Astrocyte (in vitro differentiated cells and primary cell): ENCODE measurements at regions not wholly inside any gene's neighbourhood (a gene's known extent, or its start where the extent isn't known, plus 50 kb on each side); places are given as distances from the start of the nearest gene placed in this dataset.

Source experiments
- DNase-seq: peaks from one replicate; pipeline ENCODE4 v3.0.0-alpha.2; 2010; ENCODE audit warnings: low read depth
- FAIRE-seq: peaks from 2 replicates; lab custom pipeline; 2011; peaks lifted over from hg19 to GRCh38; lab: Jason Lieb, UNC
- H2AFZ ChIP-seq: 2 replicates; pipeline ENCODE4 v1.6.0; 2012; ENCODE audit warnings: low read depth, low read length, inconsistent platforms
- H3K27ac ChIP-seq: 2 replicates; pipeline ENCODE4 v1.5.1; 2011; ENCODE audit warnings: low read depth, low read length, inconsistent platforms
- H3K27me3 ChIP-seq: 2 replicates; pipeline ENCODE4 v1.6.0; 2011; ENCODE audit warnings: low read length, inconsistent platforms; ENCODE audit not compliant: insufficient read depth
- H3K36me3 ChIP-seq: 2 replicates; pipeline ENCODE4 v1.5.1; 2011; ENCODE audit warnings: low read length, inconsistent platforms; ENCODE audit not compliant: insufficient read depth
- H3K4me1 ChIP-seq: 2 replicates; pipeline ENCODE4 v1.5.1; 2011; ENCODE audit warnings: low read length, inconsistent platforms; ENCODE audit not compliant: insufficient read depth
- H3K4me2 ChIP-seq: 2 replicates; pipeline ENCODE4 v1.6.0; 2012; ENCODE audit warnings: low read length, inconsistent platforms
- H3K4me3 ChIP-seq: 2 replicates; pipeline ENCODE4 v1.5.1; 2011; ENCODE audit warnings: low read depth, mild to moderate bottlenecking, low read length, inconsistent platforms; ENCODE audit not compliant: insufficient read depth
- H3K79me2 ChIP-seq: 2 replicates; pipeline ENCODE4 v1.6.0; 2012; ENCODE audit warnings: mild to moderate bottlenecking, low read length, inconsistent platforms; ENCODE audit not compliant: insufficient read depth
- H3K9ac ChIP-seq: 2 replicates; pipeline ENCODE4 v1.6.0; 2012; ENCODE audit warnings: mild to moderate bottlenecking, low read length, inconsistent platforms
- H3K9me3 ChIP-seq: 2 replicates; pipeline ENCODE4 v1.5.1; 2012; ENCODE audit warnings: low read depth, mild to moderate bottlenecking, low read length, inconsistent platforms; ENCODE audit not compliant: insufficient read depth
- H4K20me1 ChIP-seq: 2 replicates; pipeline ENCODE4 v1.6.0; 2012; ENCODE audit warnings: low read length, inconsistent platforms; ENCODE audit not compliant: insufficient read depth
- H3K27ac Mint-ChIP-seq: one replicate; pipeline ENCODE4 v1.8.0; 2021; ENCODE audit warnings: mild to moderate bottlenecking, mixed read lengths; ENCODE audit not compliant: unreplicated experiment
- H3K27me3 Mint-ChIP-seq: one replicate; pipeline ENCODE4 v1.8.0; 2021; ENCODE audit warnings: low read depth, mixed read lengths; ENCODE audit not compliant: unreplicated experiment
- H3K36me3 Mint-ChIP-seq: one replicate; pipeline ENCODE4 v1.8.0; 2021; ENCODE audit warnings: low read depth, mixed read lengths; ENCODE audit not compliant: unreplicated experiment
- H3K4me1 Mint-ChIP-seq: one replicate; pipeline ENCODE4 v1.8.0; 2021; ENCODE audit warnings: low read depth, mixed read lengths; ENCODE audit not compliant: unreplicated experiment
- H3K4me3 Mint-ChIP-seq: one replicate; pipeline ENCODE4 v1.8.0; 2021; ENCODE audit warnings: mild to moderate bottlenecking, moderate library complexity, mixed read lengths; ENCODE audit not compliant: unreplicated experiment
- H3K9me3 Mint-ChIP-seq: one replicate; pipeline ENCODE4 v1.8.0; 2021; ENCODE audit warnings: mild to moderate bottlenecking, mixed read lengths; ENCODE audit not compliant: unreplicated experiment
- CTCF ChIP-seq: IDR thresholded peaks from 2 replicates; pipeline ENCODE4 v1.5.1; 2011; ENCODE audit warnings: low read depth, mild to moderate bottlenecking, inconsistent platforms, low read length, moderate library complexity; ENCODE audit not compliant: insufficient read depth
- EZH2 ChIP-seq: IDR thresholded peaks from 2 replicates; pipeline ENCODE4 v1.6.1; 2012; ENCODE audit warnings: mild to moderate bottlenecking, low read length, inconsistent platforms; ENCODE audit not compliant: insufficient read depth

- DNase-seq: no peak
- peaks cover 12% of the 10 kb centered on the region for H3K27me3 ChIP-seq
- peaks cover 40% of the 10 kb centered on the region for H3K27me3 Mint-ChIP-seq
- H3K4me2 ChIP-seq: no peak overlapping the region
- no peak overlapping the region for H3K4me3 Mint-ChIP-seq
- no peaks in the 10 kb centered on the region for H3K36me3 Mint-ChIP-seq
- no peak overlapping the region for H3K27ac Mint-ChIP-seq
- H3K4me1 ChIP-seq: peaks cover 4% of the 10 kb centered on the region
- H3K9ac ChIP-seq: no peak overlapping the region
- H3K4me3 ChIP-seq: no peak overlapping the region
- no peaks in the 10 kb centered on the region for H3K36me3 ChIP-seq
- H2AFZ ChIP-seq: no peak overlapping the region
- no peaks in the 10 kb centered on the region for H3K9me3 ChIP-seq
- no peak for TF ChIP-seq CTCF
- TF ChIP-seq EZH2: no peak
- no peaks in the 10 kb centered on the region for H4K20me1 ChIP-seq
- no peaks in the 10 kb centered on the region for H3K79me2 ChIP-seq
- peaks cover 5% of the 10 kb centered on the region for H3K4me1 Mint-ChIP-seq
- H3K27ac ChIP-seq: no peak overlapping the region
- H3K9me3 Mint-ChIP-seq: no peaks in the 10 kb centered on the region
- no peak for FAIRE-seq
These were observed 53.5 kb upstream of the CTTNBP2NL start for GRCh38 chr1:112342558-112342957.

GRCh38 chr1:112344754-112345423 lies 51.1 kb upstream of the CTTNBP2NL start:
- FAIRE-seq (no peak), DNase-seq (no peak)
- no peaks in the 10 kb centered on the region for H3K9me3 Mint-ChIP-seq
- Histone ChIP-seq H3K4me2 (no peak overlapping the region), H3K9ac (no peak overlapping the region), H3K27me3 (peaks cover 7% of the 10 kb centered on the region), H3K36me3 (no peaks in the 10 kb centered on the region), H3K4me1 (peaks cover 4% of the 10 kb centered on the region), H3K79me2 (no peaks in the 10 kb centered on the region), H3K9me3 (no peaks in the 10 kb centered on the region), H4K20me1 (no peaks in the 10 kb centered on the region), H3K27ac (no peak overlapping the region), H3K4me3 (no peak overlapping the region), H2AFZ (no peak overlapping the region)
- H3K4me1 Mint-ChIP-seq: peaks cover 5% of the 10 kb centered on the region
- no peak for TF ChIP-seq EZH2
- TF ChIP-seq CTCF: no peak
- H3K27me3 Mint-ChIP-seq: peaks cover 27% of the 10 kb centered on the region
- no peak overlapping the region for H3K4me3 Mint-ChIP-seq
- H3K36me3 Mint-ChIP-seq: no peaks in the 10 kb centered on the region
- H3K27ac Mint-ChIP-seq: no peak overlapping the region
